Suprapubic skin (tissue), 4 donors: ENCODE measurements at regions not wholly inside any gene's neighbourhood (a gene's known extent, or its start where the extent isn't known, plus 50 kb on each side); places are given as distances from the start of the nearest gene placed in this dataset.

Source experiments
- CTCF ChIP-seq, 2 donors: fragments of 200-600 bp in 1 of 2; fragments of 450-650 bp in 1 of 2; sonication (generic) in 1 of 2; IDR thresholded peaks; one replicate each; pipeline ENCODE4 v1.5.1; 2016 to 2019; ENCODE audit warnings: antibody characterized with exemption in 2 of 2, mild to moderate bottlenecking in 1 of 2, moderate library complexity in 1 of 2
- EP300 ChIP-seq: sonication (generic); formaldehyde crosslinking; IDR thresholded peaks from one replicate; pipeline ENCODE4 v1.6.1; 2017; ENCODE audit warnings: antibody characterized with exemption
- POLR2A ChIP-seq, 2 donors: fragments of 450-650 bp; IDR thresholded peaks; one replicate each; pipeline ENCODE4 v1.6.1; 2017; ENCODE audit warnings: antibody characterized with exemption in 2 of 2, mild to moderate bottlenecking in 2 of 2, moderate library complexity in 2 of 2
- POLR2AphosphoS5 ChIP-seq, 3 donors: sonication (generic); formaldehyde crosslinking; IDR thresholded peaks; one replicate each; pipeline ENCODE4 v1.6.1; 2017; ENCODE audit warnings: antibody characterized with exemption in 3 of 3

GRCh38 chr7:26592011-26592410 is 272.4 kb downstream of the SKAP2 start:
- TF ChIP-seq POLR2A (IDR thresholded peaks at IDR 0.05), result no peak
- TF ChIP-seq CTCF (IDR thresholded peaks at IDR 0.05), result no peak
- no peak for TF ChIP-seq EP300
- no peak for TF ChIP-seq POLR2AphosphoS5 (IDR thresholded peaks at IDR 0.05)
